GM12878 (cell line): ENCODE measurements at regions not wholly inside any gene's neighbourhood (a gene's known extent, or its start where the extent isn't known, plus 50 kb on each side); places are given as distances from the start of the nearest gene placed in this dataset.

Experiments used
- ASH2L ChIP-seq: fragments of 300-600, 200-600 bp; sonication (generic); IDR thresholded peaks from 2 replicates; pipeline ENCODE4 v1.6.1; 2017; ENCODE audit warnings: low read depth, mild to moderate bottlenecking, borderline replicate concordance
- RAD21 ChIP-seq: IDR thresholded peaks from 2 replicates; pipeline ENCODE4 v1.6.1; 2011; ENCODE audit warnings: mild to moderate bottlenecking, low read depth, low read length, moderate library complexity; ENCODE audit not compliant: insufficient read depth

DNA sequence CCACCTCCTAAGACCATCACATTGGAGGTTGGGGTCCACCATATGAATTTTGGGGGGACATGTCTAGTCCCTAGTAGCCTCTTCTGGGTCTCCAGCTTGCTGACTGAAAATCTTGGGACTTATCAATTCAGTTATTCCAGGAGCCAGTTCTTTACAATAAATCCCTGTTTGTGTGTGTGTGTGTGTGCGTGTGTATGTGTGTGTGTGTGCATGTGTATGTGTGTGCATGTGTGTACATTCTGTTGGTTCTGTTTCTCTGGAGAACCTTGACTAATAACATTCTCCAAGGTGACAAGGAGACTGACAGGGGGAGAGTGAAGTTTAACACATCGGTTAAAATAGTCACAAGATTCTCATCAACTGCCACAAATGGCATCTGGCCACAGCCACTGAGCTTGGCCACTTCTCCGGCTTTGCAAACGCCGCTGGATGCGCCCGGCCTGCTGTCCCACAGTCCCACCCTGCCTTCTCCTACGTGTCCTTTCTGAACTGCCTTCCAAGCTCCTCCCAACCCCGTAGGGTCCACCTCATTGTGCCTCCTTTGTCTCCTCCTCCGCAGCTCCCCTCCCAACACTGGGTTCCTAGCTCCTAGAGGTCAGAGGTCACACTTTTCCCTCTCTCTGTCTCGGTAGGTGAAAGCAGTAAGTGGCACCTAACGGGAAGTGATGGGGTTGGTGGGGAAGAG, 88.1 kb upstream of the DIO3 start:
- TF ChIP-seq RAD21 (no peak), ASH2L (no peak)
